Muscle layer of duodenum (tissue), 2 donors: ENCODE measurements at regions not wholly inside any gene's neighbourhood (a gene's known extent, or its start where the extent isn't known, plus 50 kb on each side); places are given as distances from the start of the nearest gene placed in this dataset.

Experiments used
- H3K27ac ChIP-seq: one replicate; pipeline ENCODE4 v1.7.0; 2013; ENCODE audit warnings: mild to moderate bottlenecking, low read length
- H3K27me3 ChIP-seq: one replicate; pipeline ENCODE4 v1.7.0; 2013; ENCODE audit warnings: low read depth, mild to moderate bottlenecking, control low read depth, low read length
- H3K36me3 ChIP-seq, 2 donors: one replicate each; pipeline ENCODE4 v1.7.0; 2013; ENCODE audit warnings: low read length in 2 of 2, control low read depth in 1 of 2, mild to moderate bottlenecking in 1 of 2; ENCODE audit not compliant: insufficient read depth in 2 of 2, control insufficient read depth in 1 of 2
- H3K4me1 ChIP-seq, 2 donors: one replicate each; pipeline ENCODE4 v1.7.0; 2013; ENCODE audit warnings: low read length in 2 of 2, mild to moderate bottlenecking in 2 of 2, control low read depth in 1 of 2, moderate library complexity in 1 of 2; ENCODE audit not compliant: insufficient read depth in 2 of 2, control insufficient read depth in 1 of 2
- H3K4me3 ChIP-seq, 2 donors: one replicate each; pipeline ENCODE4 v1.7.0; 2013; ENCODE audit warnings: low read length in 2 of 2, low read depth in 1 of 2, mild to moderate bottlenecking in 1 of 2
- H3K9me3 ChIP-seq, 2 donors: one replicate each; pipeline ENCODE4 v1.7.0; 2013; ENCODE audit warnings: low read length in 2 of 2, control low read depth in 1 of 2, mild to moderate bottlenecking in 1 of 2; ENCODE audit not compliant: control insufficient read depth in 1 of 2
- donor health status: healthy.

DNA sequence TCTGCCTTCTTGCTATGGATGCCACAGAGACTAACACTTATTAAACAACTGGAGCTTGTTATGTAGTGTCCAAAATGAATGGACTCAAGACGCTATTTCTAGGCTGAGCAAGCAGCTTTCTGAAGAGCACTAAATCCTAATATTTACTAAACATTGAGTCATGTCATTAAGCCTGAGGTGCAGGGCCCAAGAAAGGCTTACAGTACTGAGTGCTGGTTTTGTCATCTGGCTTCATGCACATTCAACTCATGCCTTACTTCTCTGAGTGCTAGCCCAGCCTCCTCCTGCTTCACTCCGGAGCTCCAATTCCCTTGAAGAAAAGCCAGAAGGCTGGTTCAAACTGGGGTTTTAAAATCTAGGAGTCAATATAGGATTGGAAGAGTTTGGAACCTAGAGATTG lies 363.3 kb upstream of the CDH5 start:
- H3K36me3 ChIP-seq: no peaks in the 10 kb centered on the region
- H3K27me3 ChIP-seq: no peaks in the 10 kb centered on the region
- no peaks in the 10 kb centered on the region for H3K9me3 ChIP-seq
- no peak overlapping the region for H3K4me3 ChIP-seq
- no peak overlapping the region for H3K27ac ChIP-seq
- H3K4me1 ChIP-seq: peaks cover 0 to 4% of the 10 kb centered on the region in 2 donors

DNA sequence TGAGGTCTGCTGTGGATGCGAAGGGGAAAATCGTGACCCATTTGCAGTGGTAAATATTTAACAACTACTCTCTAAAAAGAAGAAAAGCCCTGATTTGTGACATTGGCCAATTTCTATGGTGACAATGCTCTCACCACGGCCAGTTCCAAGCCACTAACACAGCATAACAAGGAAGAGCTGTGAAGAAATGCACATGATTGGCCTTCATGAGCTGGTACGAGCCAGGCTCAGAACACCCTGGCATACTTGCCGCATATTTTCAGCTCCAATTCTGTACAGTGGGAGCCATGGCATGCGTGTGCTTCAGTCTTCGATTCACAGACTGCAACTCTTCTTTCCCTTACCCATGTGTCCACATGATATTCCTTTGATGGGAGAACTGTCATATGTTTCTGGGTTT lies 363.9 kb upstream of the CDH5 start:
- no peak overlapping the region for H3K4me3 ChIP-seq
- H3K36me3 ChIP-seq: no peaks in the 10 kb centered on the region
- peaks cover 0 to 4% of the 10 kb centered on the region in 2 donors for H3K4me1 ChIP-seq
- H3K27ac ChIP-seq: no peak overlapping the region
- H3K27me3 ChIP-seq: no peaks in the 10 kb centered on the region
- H3K9me3 ChIP-seq: no peaks in the 10 kb centered on the region

DNA sequence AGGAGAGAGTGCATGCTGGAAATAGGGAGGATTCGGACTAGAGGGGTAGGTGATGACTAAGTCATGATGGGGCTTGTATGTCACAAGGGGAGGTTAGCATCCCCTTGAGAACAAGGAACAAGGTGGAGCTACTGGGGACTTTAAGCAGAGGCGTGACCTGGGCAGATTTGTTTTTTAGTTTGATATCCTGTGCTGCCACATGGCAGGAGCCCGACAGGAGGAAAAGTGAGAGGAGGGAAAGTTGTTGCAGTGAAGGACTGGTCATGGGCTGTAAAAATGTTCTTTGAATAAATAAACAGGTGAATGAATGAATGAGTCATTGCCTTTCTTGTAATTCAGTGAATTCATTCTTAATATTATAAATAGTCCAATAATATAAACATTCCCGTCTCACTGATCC lies 365.1 kb upstream of the CDH5 start:
- H3K4me1 ChIP-seq: peaks cover 0 to 4% of the 10 kb centered on the region in 2 donors
- no peak overlapping the region for H3K4me3 ChIP-seq
- no peaks in the 10 kb centered on the region for H3K9me3 ChIP-seq
- H3K36me3 ChIP-seq: no peaks in the 10 kb centered on the region
- no peak overlapping the region for H3K27ac ChIP-seq
- no peaks in the 10 kb centered on the region for H3K27me3 ChIP-seq

DNA sequence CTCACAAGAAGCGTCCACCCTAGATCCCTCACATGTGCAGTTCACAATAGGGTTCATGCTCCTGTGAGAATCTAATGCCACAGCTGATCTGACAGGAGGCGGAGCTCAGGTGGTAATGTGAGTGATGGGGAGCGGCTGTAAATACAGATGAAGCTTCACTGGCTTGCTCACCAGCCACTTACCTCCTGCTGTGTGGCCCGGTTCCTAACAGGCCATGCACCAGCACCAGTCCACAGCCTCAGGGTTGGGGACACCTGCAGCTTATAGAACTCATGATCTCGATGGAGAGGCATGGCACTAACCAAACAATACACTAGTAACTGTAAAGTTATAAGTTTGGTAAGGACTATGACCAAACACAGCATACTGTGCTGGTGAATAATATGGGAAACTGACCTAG lies 368.0 kb upstream of the CDH5 start:
- Histone ChIP-seq H3K9me3 (no peaks in the 10 kb centered on the region), H3K27me3 (no peaks in the 10 kb centered on the region), H3K36me3 (no peaks in the 10 kb centered on the region), H3K27ac (no peak overlapping the region), H3K4me1 (peaks cover 0 to 3% of the 10 kb centered on the region in 2 donors), H3K4me3 (no peak overlapping the region)

DNA sequence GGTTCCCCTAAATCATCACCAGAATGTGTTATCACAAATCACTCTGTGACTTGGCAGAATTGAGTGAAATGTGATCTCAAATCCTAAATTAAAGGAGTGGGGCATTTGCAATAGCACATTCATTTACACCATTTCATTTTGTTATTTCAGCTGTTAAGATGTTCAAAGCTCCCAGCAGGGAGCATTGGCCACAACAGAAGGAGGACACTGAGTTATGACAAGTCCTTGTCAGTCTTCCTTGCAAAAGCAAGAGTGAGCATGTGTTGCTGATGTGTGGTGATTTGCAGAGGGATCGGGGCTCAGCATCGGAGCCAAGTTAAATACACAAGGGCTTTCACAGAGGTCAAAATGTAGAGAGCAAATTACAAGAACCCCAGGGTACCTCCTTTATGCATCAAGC lies 372.2 kb upstream of the CDH5 start:
- no peak overlapping the region for H3K27ac ChIP-seq
- no peaks in the 10 kb centered on the region for H3K9me3 ChIP-seq
- no peaks in the 10 kb centered on the region for H3K36me3 ChIP-seq
- H3K4me3 ChIP-seq: no peak overlapping the region
- peaks cover 0 to 10% of the 10 kb centered on the region in 2 donors for H3K4me1 ChIP-seq
- no peaks in the 10 kb centered on the region for H3K27me3 ChIP-seq

DNA sequence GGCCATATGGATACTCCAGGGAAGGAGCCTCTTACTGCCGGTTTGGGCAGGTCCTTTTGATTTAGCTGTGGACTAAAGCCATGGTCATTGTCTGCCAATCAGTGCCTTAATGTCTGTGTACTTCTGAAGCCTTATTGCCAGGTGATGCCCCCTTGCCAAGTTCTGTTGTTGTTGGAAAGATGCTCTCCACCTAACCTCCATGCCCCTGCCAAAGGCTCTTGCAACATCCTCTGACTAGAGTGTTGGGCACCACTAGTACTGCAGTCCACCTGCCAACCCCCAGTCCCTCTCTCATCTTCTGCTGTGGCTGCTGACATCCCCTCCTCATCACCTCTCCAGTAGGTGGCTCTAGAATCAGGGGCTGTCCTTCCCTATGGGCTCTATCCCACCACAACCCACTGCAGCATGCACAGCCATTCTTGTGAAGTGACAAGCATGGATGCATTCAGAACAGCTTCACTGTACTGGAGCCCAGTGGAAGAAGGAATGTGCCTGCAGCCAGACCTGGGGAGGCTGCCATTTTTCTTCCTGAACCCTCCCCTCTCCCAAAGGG lies 375.3 kb upstream of the CDH5 start:
- Histone ChIP-seq H3K27ac (no peak overlapping the region), H3K9me3 (no peaks in the 10 kb centered on the region), H3K27me3 (no peaks in the 10 kb centered on the region), H3K4me1 (peaks cover 0 to 10% of the 10 kb centered on the region in 2 donors), H3K36me3 (no peaks in the 10 kb centered on the region), H3K4me3 (no peak overlapping the region)

DNA sequence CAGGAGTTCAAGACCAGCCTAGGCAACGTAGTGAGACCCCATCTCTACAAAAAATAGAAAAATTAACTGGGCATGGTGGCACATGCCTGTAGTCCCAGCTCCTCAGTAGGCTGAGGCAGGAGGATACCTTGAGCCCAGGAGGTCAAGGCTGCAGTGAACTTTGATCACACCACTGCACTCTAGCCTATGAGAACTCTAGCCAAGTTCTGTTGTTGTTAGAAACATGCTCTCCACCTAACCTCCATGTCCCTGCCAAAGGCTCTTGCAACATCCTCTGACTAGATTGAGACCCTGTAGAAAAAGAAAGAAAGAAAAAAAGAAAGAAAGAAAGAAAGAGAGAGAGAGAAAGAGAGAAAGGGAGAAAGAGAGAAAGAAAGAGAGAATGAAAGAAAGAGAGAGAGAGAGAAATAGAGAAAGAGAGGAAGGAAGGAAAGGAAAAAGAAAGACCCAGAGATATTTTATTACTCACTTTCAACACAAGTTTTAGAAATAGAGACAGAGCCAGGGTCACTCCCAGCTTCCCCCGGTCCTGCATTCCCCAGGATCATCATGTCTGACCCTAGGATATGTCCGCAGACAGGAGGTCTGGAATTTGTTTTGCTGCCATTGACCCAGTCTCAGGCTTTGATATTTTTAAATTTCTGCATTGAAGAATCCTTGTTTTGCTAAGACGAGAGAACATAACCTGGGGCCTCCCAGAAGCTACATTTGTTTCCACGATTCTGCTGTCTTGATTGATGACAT lies 376.5 kb upstream of the CDH5 start:
- no peak overlapping the region for H3K27ac ChIP-seq

DNA sequence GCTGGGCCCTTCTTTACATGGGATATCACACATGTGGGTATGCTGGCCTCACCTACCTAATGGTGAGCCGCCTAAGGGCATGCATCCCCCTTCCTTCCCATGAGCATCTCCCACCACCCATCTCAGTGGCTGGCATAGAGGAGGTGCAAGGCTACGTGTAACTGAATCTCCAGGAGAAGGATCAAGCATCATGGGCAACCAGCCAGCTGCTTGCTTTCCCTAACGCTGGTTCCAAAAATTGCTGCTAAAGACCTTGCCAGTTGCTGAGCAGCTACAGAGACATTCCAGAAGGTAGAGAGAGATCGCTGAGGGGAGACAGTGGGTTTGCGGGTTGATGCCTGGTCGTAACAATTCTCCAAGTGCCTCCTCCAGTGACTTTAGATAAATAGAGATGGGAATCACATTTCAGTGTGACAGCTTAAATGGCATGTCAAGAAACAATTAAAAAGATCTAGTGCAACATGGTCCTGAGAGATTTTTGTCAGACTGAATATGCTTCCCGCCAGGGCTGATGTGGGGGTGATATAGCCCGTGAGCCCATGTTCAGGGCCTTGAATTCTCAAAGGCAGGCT lies 378.4 kb upstream of the CDH5 start:
- Histone ChIP-seq H3K9me3 (no peaks in the 10 kb centered on the region), H3K4me3 (no peak overlapping the region), H3K36me3 (no peaks in the 10 kb centered on the region), H3K27me3 (no peaks in the 10 kb centered on the region), H3K27ac (no peak overlapping the region), H3K4me1 (peaks cover 0 to 10% of the 10 kb centered on the region in 2 donors)

More for the DNA sequence above, 376.5 kb upstream of the CDH5 start:
- no peaks in the 10 kb centered on the region for H3K36me3 ChIP-seq
- no peak overlapping the region for H3K4me3 ChIP-seq
- H3K27me3 ChIP-seq: no peaks in the 10 kb centered on the region
- peaks cover 0 to 10% of the 10 kb centered on the region in 2 donors for H3K4me1 ChIP-seq
- no peaks in the 10 kb centered on the region for H3K9me3 ChIP-seq

DNA sequence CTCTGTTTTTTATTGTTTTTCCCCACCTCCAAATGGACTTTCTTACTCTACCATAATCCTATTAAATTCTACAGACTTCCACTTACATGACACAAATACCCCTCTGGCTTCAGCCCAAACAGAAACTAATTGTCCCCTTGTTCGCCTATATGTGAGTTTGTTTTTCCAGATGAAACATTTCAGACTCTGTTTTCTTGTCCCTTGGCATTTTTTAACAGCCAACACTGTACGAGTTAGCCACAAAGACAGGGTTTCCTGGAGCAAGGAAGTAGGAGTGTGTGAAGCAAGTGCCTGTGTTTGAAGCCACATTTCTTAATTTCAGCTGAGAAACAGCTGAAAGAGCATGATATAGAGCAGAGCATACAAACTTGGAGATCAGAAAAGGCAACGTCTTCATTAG lies 382.2 kb upstream of the CDH5 start:
- H3K9me3 ChIP-seq: no peaks in the 10 kb centered on the region
- no peak overlapping the region for H3K4me3 ChIP-seq
- no peaks in the 10 kb centered on the region for H3K4me1 ChIP-seq
- H3K27me3 ChIP-seq: no peaks in the 10 kb centered on the region
- no peaks in the 10 kb centered on the region for H3K36me3 ChIP-seq
- H3K27ac ChIP-seq: no peak overlapping the region

DNA sequence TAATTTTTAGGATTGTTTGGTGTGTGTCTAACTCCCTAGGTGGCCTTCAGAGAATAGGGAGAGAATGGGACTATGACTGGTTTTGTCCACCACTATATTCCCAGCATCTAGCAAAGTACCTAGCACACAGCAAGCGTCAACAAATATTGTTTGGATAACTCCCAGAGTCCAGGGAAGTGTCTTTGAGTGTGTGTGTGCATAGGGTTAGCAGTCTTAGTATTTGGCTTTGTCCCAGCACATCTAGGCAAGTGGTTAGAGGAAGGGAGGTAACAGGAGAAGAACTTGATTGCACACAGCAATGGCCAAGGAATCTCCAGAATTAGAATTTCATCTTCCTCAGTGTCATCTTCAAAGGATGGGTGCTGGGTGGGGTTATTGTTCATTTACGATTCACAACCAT lies 385.4 kb upstream of the CDH5 start:
- Histone ChIP-seq H3K4me1 (no peaks in the 10 kb centered on the region), H3K36me3 (no peaks in the 10 kb centered on the region), H3K9me3 (no peaks in the 10 kb centered on the region), H3K27me3 (no peaks in the 10 kb centered on the region), H3K4me3 (no peak overlapping the region), H3K27ac (no peak overlapping the region)

DNA sequence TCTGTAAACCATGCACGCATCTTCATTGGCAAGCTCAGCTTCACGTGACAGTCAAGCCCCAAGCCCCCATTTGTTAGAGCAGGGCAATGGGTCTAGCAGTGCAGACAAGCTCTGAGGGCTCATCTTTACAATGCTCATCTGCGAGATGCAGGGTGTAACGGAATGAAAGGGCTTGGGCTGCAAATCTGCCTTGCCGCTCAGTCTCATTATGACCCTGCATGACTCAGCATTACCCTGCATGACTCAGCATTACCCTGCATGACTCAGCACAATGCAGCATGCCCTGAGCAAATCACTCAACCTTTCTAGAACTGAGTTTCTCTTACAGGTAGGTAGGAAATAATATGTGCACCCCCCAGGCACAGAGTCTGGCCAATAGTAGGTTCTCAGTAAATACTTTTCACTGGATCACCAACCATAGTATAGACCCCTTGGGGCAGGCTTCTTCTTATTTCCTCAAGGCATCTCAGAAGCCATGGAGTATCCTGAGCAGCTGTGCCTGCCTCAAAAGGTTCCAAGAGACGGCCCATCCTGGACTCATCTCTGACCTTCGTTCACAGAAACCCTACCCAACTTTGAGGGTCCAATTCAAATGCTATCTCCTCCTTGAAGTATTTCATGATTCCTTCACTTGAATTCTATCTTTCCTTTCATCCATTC lies 391.3 kb upstream of the CDH5 start:
- peaks cover 0 to 5% of the 10 kb centered on the region in 2 donors for H3K9me3 ChIP-seq
- no peaks in the 10 kb centered on the region for H3K4me1 ChIP-seq
- H3K36me3 ChIP-seq: no peaks in the 10 kb centered on the region
- H3K27me3 ChIP-seq: no peaks in the 10 kb centered on the region
- H3K4me3 ChIP-seq: no peak overlapping the region
- no peak overlapping the region for H3K27ac ChIP-seq
